IPS-15b (cell line): ENCODE measurements at regions not wholly inside any gene's neighbourhood (a gene's known extent, or its start where the extent isn't known, plus 50 kb on each side); places are given as distances from the start of the nearest gene placed in this dataset.

ENCODE experiments used
- H3K27me3 ChIP-seq: one replicate; pipeline ENCODE4 v1.6.1; 2013; ENCODE audit warnings: low read length; ENCODE audit not compliant: control insufficient read depth, insufficient read depth
- H3K36me3 ChIP-seq: one replicate; pipeline ENCODE4 v1.6.1; 2013; ENCODE audit warnings: low read length; ENCODE audit not compliant: control insufficient read depth, insufficient read depth
- H3K4me1 ChIP-seq: one replicate; pipeline ENCODE4 v1.6.1; 2013; ENCODE audit warnings: mild to moderate bottlenecking, low read length; ENCODE audit not compliant: control insufficient read depth, insufficient read depth
- H3K4me3 ChIP-seq: one replicate; pipeline ENCODE4 v1.5.1; 2013; ENCODE audit warnings: low read depth, low read length
- H3K9ac ChIP-seq: one replicate; pipeline ENCODE4 v1.6.1; 2013; ENCODE audit warnings: low read depth, mild to moderate bottlenecking, low read length
- H3K9me3 ChIP-seq: one replicate; pipeline ENCODE4 v1.6.1; 2013; ENCODE audit warnings: mild to moderate bottlenecking, low read length; ENCODE audit not compliant: control insufficient read depth, insufficient read depth

- H3K9me3 ChIP-seq, result peaks cover 3% of the 10 kb centered on the region
- H3K4me3 ChIP-seq, result no peak overlapping the region
- no peak overlapping the region for H3K9ac ChIP-seq
- no peaks in the 10 kb centered on the region for H3K36me3 ChIP-seq
- H3K27me3 ChIP-seq, result no peaks in the 10 kb centered on the region
- no peaks in the 10 kb centered on the region for H3K4me1 ChIP-seq
These were observed 433.5 kb downstream of the DAD1 start for GRCh38 chr14:22155571-22155970.

- no peaks in the 10 kb centered on the region for H3K27me3 ChIP-seq
- H3K9me3 ChIP-seq, result peaks cover 3% of the 10 kb centered on the region
- H3K9ac ChIP-seq, result no peak overlapping the region
- no peak overlapping the region for H3K4me3 ChIP-seq
- H3K4me1 ChIP-seq, result no peaks in the 10 kb centered on the region
- H3K36me3 ChIP-seq, result no peaks in the 10 kb centered on the region
These were observed 436.1 kb downstream of the DAD1 start for GRCh38 chr14:22152903-22153302.

- Histone ChIP-seq H3K36me3 (no peaks in the 10 kb centered on the region), H3K9me3 (peaks cover 3% of the 10 kb centered on the region), H3K27me3 (no peaks in the 10 kb centered on the region), H3K4me3 (no peak overlapping the region), H3K4me1 (no peaks in the 10 kb centered on the region), H3K9ac (no peak overlapping the region)
These were observed 436.7 kb downstream of the DAD1 start for GRCh38 chr14:22152161-22152870.

GRCh38 chr14:22151121-22151520 is 437.9 kb downstream of the DAD1 start:
- Histone ChIP-seq H3K4me1 (no peaks in the 10 kb centered on the region), H3K9me3 (peaks cover 3% of the 10 kb centered on the region), H3K9ac (no peak overlapping the region), H3K4me3 (no peak overlapping the region), H3K36me3 (no peaks in the 10 kb centered on the region), H3K27me3 (no peaks in the 10 kb centered on the region)

- no peaks in the 10 kb centered on the region for H3K27me3 ChIP-seq
- H3K36me3 ChIP-seq, result no peaks in the 10 kb centered on the region
- H3K4me1 ChIP-seq, result no peaks in the 10 kb centered on the region
- no peak overlapping the region for H3K9ac ChIP-seq
- peaks cover 3% of the 10 kb centered on the region for H3K9me3 ChIP-seq
- no peak overlapping the region for H3K4me3 ChIP-seq
These were observed 440.0 kb downstream of the DAD1 start for GRCh38 chr14:22149058-22149457.

GRCh38 chr14:22147716-22148115 is 441.3 kb downstream of the DAD1 start:
- H3K4me3 ChIP-seq, result no peak overlapping the region
- H3K27me3 ChIP-seq, result no peaks in the 10 kb centered on the region
- no peaks in the 10 kb centered on the region for H3K4me1 ChIP-seq
- H3K9me3 ChIP-seq, result peaks cover 3% of the 10 kb centered on the region
- no peaks in the 10 kb centered on the region for H3K36me3 ChIP-seq
- H3K9ac ChIP-seq, result no peak overlapping the region

- Histone ChIP-seq H3K4me1 (no peaks in the 10 kb centered on the region), H3K36me3 (no peaks in the 10 kb centered on the region), H3K27me3 (no peaks in the 10 kb centered on the region), H3K9ac (no peak overlapping the region), H3K9me3 (no peaks in the 10 kb centered on the region), H3K4me3 (no peak overlapping the region)
These were observed 445.7 kb downstream of the DAD1 start for GRCh38 chr14:22143363-22143762.

- H3K27me3 ChIP-seq, result no peaks in the 10 kb centered on the region
- H3K4me1 ChIP-seq, result no peaks in the 10 kb centered on the region
- H3K4me3 ChIP-seq, result no peak overlapping the region
These were observed 448.4 kb downstream of the DAD1 start for GRCh38 chr14:22140633-22141032.

GRCh38 chr14:22131749-22132476 is 457.1 kb downstream of the DAD1 start:
- Histone ChIP-seq H3K27me3 (no peaks in the 10 kb centered on the region), H3K9ac (no peak overlapping the region), H3K36me3 (no peaks in the 10 kb centered on the region), H3K9me3 (no peaks in the 10 kb centered on the region), H3K4me3 (no peak overlapping the region), H3K4me1 (no peaks in the 10 kb centered on the region)

More at GRCh38 chr14:22140633-22141032, 448.4 kb downstream of the DAD1 start:
- Histone ChIP-seq H3K9ac (no peak overlapping the region), H3K36me3 (no peaks in the 10 kb centered on the region), H3K9me3 (no peaks in the 10 kb centered on the region)

- Histone ChIP-seq H3K9ac (no peak overlapping the region), H3K4me1 (no peaks in the 10 kb centered on the region), H3K27me3 (no peaks in the 10 kb centered on the region), H3K36me3 (no peaks in the 10 kb centered on the region), H3K4me3 (no peak overlapping the region), H3K9me3 (no peaks in the 10 kb centered on the region)
These were observed 450.5 kb upstream of the OR4E1 start for GRCh38 chr14:22124073-22124613.

GRCh38 chr14:22122829-22123560 is 449.4 kb upstream of the OR4E1 start:
- Histone ChIP-seq H3K4me1 (no peaks in the 10 kb centered on the region), H3K9me3 (no peaks in the 10 kb centered on the region), H3K9ac (no peak overlapping the region), H3K4me3 (no peak overlapping the region), H3K36me3 (no peaks in the 10 kb centered on the region), H3K27me3 (no peaks in the 10 kb centered on the region)
